GM12878 (cell line): ENCODE measurements at regions not wholly inside any gene's neighbourhood (a gene's known extent, or its start where the extent isn't known, plus 50 kb on each side); places are given as distances from the start of the nearest gene placed in this dataset.

Experiments used
- ATAC-seq: fragments of 200-7000 bp; cut with Tn5 transposase; 3 replicates; pipeline ENCODE4 v1.9.1; 2020; ENCODE audit warnings: mild to moderate bottlenecking, moderate library complexity
- BruUV-seq: library from RNA; stranded (reverse); fragments of 400-500 nt; replicated peaks from 2 replicates; lab custom pipeline; 2021; lab: Mats Ljungman, UMichigan
- CTCF ChIA-PET: fragments of 300-600 bp; sonication (Branson Sonifier 250); formaldehyde crosslinking; extraction: SDS; loops from one replicate; lab custom pipeline; 2021; ENCODE audit warnings: inconsistent platforms; lab: Yijun Ruan, JAX
- POLR2A ChIA-PET: fragments of 350-600 bp; formaldehyde crosslinking; extraction: SDS; loops from one replicate; lab custom pipeline; 2021; ENCODE audit warnings: inconsistent platforms; lab: Charles Lee
- RAD21 ChIA-PET: fragments of 300-600 bp; sonication (Branson Sonifier 250); formaldehyde crosslinking; loops from one replicate; lab custom pipeline; 2023; ENCODE audit warnings: antibody characterized with exemption; ENCODE audit not compliant: unreplicated experiment; lab: Charles Lee
- SMC1A ChIA-PET: fragments of 300-600 bp; sonication (Branson Sonifier 250); formaldehyde crosslinking; loops from one replicate; lab custom pipeline; 2023; ENCODE audit not compliant: unreplicated experiment, uncharacterized antibody; lab: Charles Lee
- DNase-seq: peaks from one replicate; pipeline ENCODE4 v3.0.0-alpha.2; 2011; ENCODE audit warnings: low read depth, low spot score
- FAIRE-seq: peaks from 3 replicates; lab custom pipeline; 2011; peaks lifted over from hg19 to GRCh38; lab: Jason Lieb, UNC
- H2AFZ ChIP-seq: 2 replicates; pipeline ENCODE4 v1.6.0; 2011; ENCODE audit warnings: low read depth, low read length, control low read depth; ENCODE audit not compliant: control insufficient read depth
- H3K27ac ChIP-seq: 2 replicates; pipeline ENCODE4 v1.5.1; 2011; ENCODE audit warnings: control low read depth; ENCODE audit not compliant: control insufficient read depth, insufficient read depth
- H3K27me3 ChIP-seq, 2 experiments: replicated peaks in 1 of 2; 2 replicates each; pipeline versions ENCODE4 v1.6.0 to v1.6.1; 2011; ENCODE audit warnings: low read length in 1 of 2; ENCODE audit not compliant: control insufficient read depth in 2 of 2, insufficient read depth in 2 of 2
- H3K36me3 ChIP-seq, 2 experiments: 2 replicates each; pipeline ENCODE4 v1.5.1; 2011; ENCODE audit warnings: low read length in 1 of 2; ENCODE audit not compliant: control insufficient read depth in 2 of 2, insufficient read depth in 2 of 2
- H3K4me1 ChIP-seq: 2 replicates; pipeline ENCODE4 v1.6.1; 2011; ENCODE audit warnings: mild to moderate bottlenecking, low read length, moderate library complexity, mixed read lengths; ENCODE audit not compliant: control insufficient read depth, insufficient read depth
- H3K4me2 ChIP-seq: 2 replicates; pipeline ENCODE4 v1.6.0; 2011; ENCODE audit warnings: control low read depth; ENCODE audit not compliant: control insufficient read depth, insufficient read depth
- H3K4me3 ChIP-seq: fragments of 200-600 bp; sonication (generic); 2 replicates; pipeline ENCODE4 v1.5.1; 2016
- H3K79me2 ChIP-seq: 2 replicates; pipeline ENCODE4 v1.6.0; 2011; ENCODE audit warnings: low read length; ENCODE audit not compliant: control insufficient read depth, insufficient read depth
- H3K9ac ChIP-seq: 2 replicates; pipeline ENCODE4 v1.8.0; 2011; ENCODE audit warnings: low read length, control low read depth, mixed read lengths; ENCODE audit not compliant: control insufficient read depth, insufficient read depth
- H3K9me3 ChIP-seq: replicated peaks from 3 replicates; pipeline ENCODE4 v1.5.1; 2011; ENCODE audit warnings: mild to moderate bottlenecking, low read length; ENCODE audit not compliant: control insufficient read depth, insufficient read depth
- H4K20me1 ChIP-seq: 2 replicates; pipeline ENCODE4 v1.6.0; 2011; ENCODE audit not compliant: control insufficient read depth, insufficient read depth
- BCLAF1 ChIP-seq: fragments of 450-650 bp; IDR thresholded peaks from 2 replicates; pipeline ENCODE4 v1.6.1; 2017; ENCODE audit warnings: antibody characterized with exemption, mild to moderate bottlenecking, moderate library complexity
- BRCA1 ChIP-seq: IDR thresholded peaks from 2 replicates; pipeline ENCODE4 v1.6.1; 2011; ENCODE audit warnings: low read depth, low read length, improper control_type of control experiment
- CHD2 ChIP-seq: IDR thresholded peaks from 2 replicates; pipeline ENCODE4 v1.6.1; 2011; ENCODE audit warnings: low read depth, low read length, improper control_type of control experiment, borderline replicate concordance
- EZH2 ChIP-seq: IDR thresholded peaks from 2 replicates; pipeline ENCODE4 v1.6.1; 2012; ENCODE audit warnings: low read depth, mild to moderate bottlenecking, control low read depth, inconsistent platforms, low read length, borderline replicate concordance; ENCODE audit not compliant: control insufficient read depth
- MTA2 ChIP-seq: fragments of 450-650 bp; IDR thresholded peaks from 2 replicates; pipeline ENCODE4 v1.6.1; 2016; ENCODE audit warnings: low read depth, mild to moderate bottlenecking, moderate library complexity
- PKNOX1 ChIP-seq: fragments of 450-650 bp; IDR thresholded peaks from 2 replicates; pipeline ENCODE4 v1.6.1; 2016; ENCODE audit warnings: mild to moderate bottlenecking
- POLR2AphosphoS2 ChIP-seq: IDR thresholded peaks from 2 replicates; pipeline ENCODE4 v1.6.1; 2011; ENCODE audit warnings: low read depth, mild to moderate bottlenecking, low read length, improper control_type of control experiment, moderate library complexity
- POU2F2 ChIP-seq: IDR thresholded peaks from 3 replicates; pipeline ENCODE4 v1.6.1; 2011; ENCODE audit warnings: low read depth, mild to moderate bottlenecking, low read length, borderline replicate concordance
- ZBTB33 ChIP-seq: fragments of 450-650 bp; IDR thresholded peaks from 2 replicates; pipeline ENCODE4 v1.6.1; 2017; ENCODE audit warnings: mild to moderate bottlenecking
- ZBTB4 ChIP-seq: fragments of 450-650 bp; formaldehyde crosslinking; IDR thresholded peaks from 2 replicates; pipeline ENCODE4 v1.4.0; 2022; ENCODE audit warnings: mild to moderate bottlenecking, moderate library complexity
- ZNF592 ChIP-seq: fragments of 450-650 bp; IDR thresholded peaks from 2 replicates; pipeline ENCODE4 v1.6.1; 2017; ENCODE audit warnings: mild to moderate bottlenecking, moderate library complexity
- WGBS: methylation state at CpG from one replicate; pipeline ENCODE4 v1.1.6; 2016; ENCODE audit warnings: low lambda C conversion rate; ENCODE audit not compliant: insufficient replicate concordance, insufficient coverage; ENCODE audit errors: missing lambda C conversion rate; 5-methylcytosine and 5-hydroxymethylcytosine counted together
- in situ Hi-C: fragments of 300-500 bp; cut with MboI; formaldehyde crosslinking; loops from 9 replicates; pipeline ENCODE4 v1.14.3; 2018; ENCODE audit warnings: mixed read lengths
- intact Hi-C: fragments of 100-400 bp; cut with micrococcal nuclease; formaldehyde crosslinking; loops from one replicate; pipeline ENCODE4 v1.14.2; 2022; ENCODE audit not compliant: unreplicated experiment

GRCh38 chr13:107830804-107831203, 384.5 kb downstream of the LIG4 start:
- Histone ChIP-seq H3K9me3 (no peaks in the 10 kb centered on the region), H3K4me3 (no peak overlapping the region), H3K4me2 (no peak overlapping the region), H3K79me2 (no peaks in the 10 kb centered on the region), H3K9ac (no peak overlapping the region), H3K4me1 (no peaks in the 10 kb centered on the region), H2AFZ (no peak overlapping the region), H3K27ac (no peak overlapping the region), H3K27me3 (no peaks in the 10 kb centered on the region), H3K36me3 (no peaks in the 10 kb centered on the region), H4K20me1 (no peaks in the 10 kb centered on the region)
- ChIA-PET SMC1A (no interaction called here), POLR2A (no interaction called here), RAD21 (no interaction called here), CTCF (no interaction called here)
- no peak for FAIRE-seq
- WGBS: 49% methylated on average over 3 of the region's 3 CpGs
- ATAC-seq: no peak
- no TSS peak for BruUV-seq
- DNase-seq: no peak
- intact Hi-C loops: loop anchor here (5.0 kb wide), 1 partner anchor 349 kb away; no protein-coding TSS in a partner anchor
- in situ Hi-C loops: no loop called here
- TF ChIP-seq POLR2AphosphoS2 (no peak), ZBTB33 (no peak), ZBTB4 (CRISPR knock-in tag) (no peak), CHD2 (no peak), BCLAF1 (no peak), EZH2 (no peak), BRCA1 (no peak), MTA2 (no peak), ZNF592 (no peak), PKNOX1 (no peak), POU2F2 (no peak)
